Keratinocyte (primary cell): ENCODE measurements at regions not wholly inside any gene's neighbourhood (a gene's known extent, or its start where the extent isn't known, plus 50 kb on each side); places are given as distances from the start of the nearest gene placed in this dataset.
A peak's percentile ranks its signal among the peaks of the same experiment; 100 is the strongest.

ENCODE experiments used
- DNase-seq: peaks from one replicate; pipeline ENCODE4 v3.0.0-alpha.2; 2011; ENCODE audit warnings: low read depth, missing footprints, low spot score
- FAIRE-seq: peaks from 2 replicates; lab custom pipeline; 2011; peaks lifted over from hg19 to GRCh38; lab: Jason Lieb, UNC
- H2AFZ ChIP-seq: 2 replicates; pipeline ENCODE4 v1.6.0; 2012; ENCODE audit warnings: low read length, control low read depth, inconsistent platforms; ENCODE audit not compliant: control insufficient read depth
- H3K27ac ChIP-seq: 2 replicates; pipeline ENCODE4 v1.5.1; 2011; ENCODE audit warnings: low read length; ENCODE audit not compliant: control insufficient read depth, insufficient read depth
- H3K27me3 ChIP-seq: 3 replicates; pipeline ENCODE4 v1.6.0; 2011; ENCODE audit warnings: low read length; ENCODE audit not compliant: control insufficient read depth, insufficient read depth; ENCODE audit errors: extremely low read depth
- H3K36me3 ChIP-seq, 2 experiments: 2 replicates in 1 of 2; 3 replicates in 1 of 2; pipeline ENCODE4 v1.5.1; 2011; ENCODE audit warnings: low read length in 2 of 2, mild to moderate bottlenecking in 1 of 2; ENCODE audit not compliant: control insufficient read depth in 2 of 2, insufficient read depth in 2 of 2; ENCODE audit errors: extremely low read depth in 1 of 2
- H3K4me1 ChIP-seq: 3 replicates; pipeline ENCODE4 v1.5.1; 2011; ENCODE audit warnings: low read length; ENCODE audit not compliant: control insufficient read depth, insufficient read depth; ENCODE audit errors: extremely low read depth
- H3K4me2 ChIP-seq: 3 replicates; pipeline ENCODE4 v1.6.0; 2011; ENCODE audit warnings: low read depth, low read length; ENCODE audit not compliant: control insufficient read depth, insufficient read depth; ENCODE audit errors: extremely low read depth
- H3K4me3 ChIP-seq, 3 experiments: fragments of 200-600 bp in 1 of 3; sonication (generic) in 1 of 3; 2 replicates in 2 of 3; 3 replicates in 1 of 3; pipeline ENCODE4 v1.5.1; 2011 to 2016; ENCODE audit warnings: low read length in 3 of 3, mild to moderate bottlenecking in 3 of 3, control low read depth in 2 of 3, inconsistent platforms in 1 of 3, low read depth in 1 of 3, mixed read lengths in 1 of 3, mixed run types in 1 of 3, moderate library complexity in 1 of 3; ENCODE audit not compliant: control insufficient read depth in 2 of 3, insufficient read depth in 2 of 3; ENCODE audit errors: extremely low read depth in 1 of 3
- H3K79me2 ChIP-seq: 2 replicates; pipeline ENCODE4 v1.6.0; 2012; ENCODE audit warnings: low read length; ENCODE audit not compliant: control insufficient read depth, insufficient read depth
- H3K9ac ChIP-seq: 3 replicates; pipeline ENCODE4 v1.6.0; 2011; ENCODE audit warnings: low read length; ENCODE audit not compliant: control insufficient read depth, insufficient read depth; ENCODE audit errors: extremely low read depth
- H3K9me1 ChIP-seq: 3 replicates; pipeline ENCODE4 v1.6.0; 2011; ENCODE audit warnings: low read length; ENCODE audit not compliant: control insufficient read depth, insufficient read depth; ENCODE audit errors: extremely low read depth
- H3K9me3 ChIP-seq: 2 replicates; pipeline ENCODE4 v1.5.1; 2012; ENCODE audit warnings: low read depth, low read length; ENCODE audit not compliant: control insufficient read depth
- H4K20me1 ChIP-seq: 3 replicates; pipeline ENCODE4 v1.6.0; 2011; ENCODE audit warnings: low read length; ENCODE audit not compliant: control insufficient read depth, insufficient read depth; ENCODE audit errors: extremely low read depth
- EZH2 ChIP-seq: IDR thresholded peaks from one replicate; pipeline ENCODE4 v1.6.1; 2012; ENCODE audit warnings: inconsistent platforms, mild to moderate bottlenecking, low read length, moderate library complexity
- dilution Hi-C: fragments of 300-500 bp; cut with MboI; formaldehyde crosslinking; loops from one replicate; pipeline ENCODE4 v1.7.0; 2020; ENCODE audit warnings: low sequenced_read_pairs; ENCODE audit not compliant: extremely low pct_ligation_motif_present
- TF ChIP-seq, protein P1 (sequence below), 3 experiments: IDR thresholded peaks in 1 of 3; conservative IDR thresholded peaks in 1 of 3; optimal IDR thresholded peaks in 1 of 3; 2 replicates in 2 of 3; 3 replicates in 1 of 3; pipeline versions ENCODE3 to v1.5.1; 2011; ENCODE audit warnings: low read length in 3 of 3, mild to moderate bottlenecking in 3 of 3, moderate library complexity in 2 of 3, control low read depth in 1 of 3, inconsistent platforms in 1 of 3; ENCODE audit not compliant: insufficient read depth in 2 of 3; ENCODE audit errors: extremely low read depth in 1 of 3

DNA sequence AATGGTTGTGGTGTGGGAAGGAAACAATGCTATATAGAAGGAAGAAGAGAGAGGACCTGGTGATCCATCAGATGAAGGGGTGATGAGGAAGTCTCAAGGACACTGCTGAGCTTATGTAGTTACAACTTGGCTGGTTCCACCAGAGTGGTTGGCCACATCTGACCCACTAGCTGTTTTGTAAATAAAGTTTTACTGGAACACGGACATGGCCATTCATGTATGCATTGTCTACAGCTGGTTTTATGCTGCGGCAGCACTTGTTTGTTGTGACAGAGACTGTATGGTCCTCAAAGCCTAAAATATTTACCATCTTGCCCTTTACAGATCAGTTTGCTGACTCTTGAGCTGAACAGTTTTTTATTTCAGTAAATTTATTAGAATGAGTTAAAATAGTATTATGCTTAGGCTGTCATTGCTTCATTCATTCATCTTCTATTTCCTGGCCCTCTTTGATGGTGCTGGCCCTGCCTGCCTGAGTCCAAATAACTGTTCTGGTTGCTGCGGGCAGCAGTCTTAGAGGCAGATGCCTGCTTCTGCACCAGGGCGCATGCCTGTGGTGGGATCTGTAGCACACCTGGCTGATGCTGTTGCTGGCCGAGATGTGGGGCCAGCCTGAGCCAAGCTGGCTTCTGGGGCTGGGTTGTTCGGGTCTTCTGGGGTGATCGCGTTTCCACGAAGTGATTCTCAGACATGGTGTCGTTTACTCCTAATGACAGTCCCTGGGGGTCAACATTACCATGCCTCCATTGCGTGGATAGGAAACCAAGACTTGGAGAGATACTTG lies 61.4 kb upstream of the WNT4 start:
- no peaks in the 10 kb centered on the region for H3K9me3 ChIP-seq
- H3K36me3 ChIP-seq = no peaks in the 10 kb centered on the region
- DNase-seq = no peak
- no peaks in the 10 kb centered on the region for H3K4me1 ChIP-seq
- FAIRE-seq = no peak
- H3K27ac ChIP-seq = no peak overlapping the region
- H2AFZ ChIP-seq = no peak overlapping the region
- H3K27me3 ChIP-seq = peaks cover 50% of the 10 kb centered on the region
- dilution Hi-C loops = no loop called here
- no peaks in the 10 kb centered on the region for H3K79me2 ChIP-seq
- H3K9ac ChIP-seq = no peak overlapping the region
- H3K4me2 ChIP-seq = no peak overlapping the region
- no peak overlapping the region for H3K4me3 ChIP-seq
- no peaks in the 10 kb centered on the region for H4K20me1 ChIP-seq
- no peaks in the 10 kb centered on the region for H3K9me1 ChIP-seq
- TF ChIP-seq EZH2 = no peak
- TF ChIP-seq, protein P1, sequence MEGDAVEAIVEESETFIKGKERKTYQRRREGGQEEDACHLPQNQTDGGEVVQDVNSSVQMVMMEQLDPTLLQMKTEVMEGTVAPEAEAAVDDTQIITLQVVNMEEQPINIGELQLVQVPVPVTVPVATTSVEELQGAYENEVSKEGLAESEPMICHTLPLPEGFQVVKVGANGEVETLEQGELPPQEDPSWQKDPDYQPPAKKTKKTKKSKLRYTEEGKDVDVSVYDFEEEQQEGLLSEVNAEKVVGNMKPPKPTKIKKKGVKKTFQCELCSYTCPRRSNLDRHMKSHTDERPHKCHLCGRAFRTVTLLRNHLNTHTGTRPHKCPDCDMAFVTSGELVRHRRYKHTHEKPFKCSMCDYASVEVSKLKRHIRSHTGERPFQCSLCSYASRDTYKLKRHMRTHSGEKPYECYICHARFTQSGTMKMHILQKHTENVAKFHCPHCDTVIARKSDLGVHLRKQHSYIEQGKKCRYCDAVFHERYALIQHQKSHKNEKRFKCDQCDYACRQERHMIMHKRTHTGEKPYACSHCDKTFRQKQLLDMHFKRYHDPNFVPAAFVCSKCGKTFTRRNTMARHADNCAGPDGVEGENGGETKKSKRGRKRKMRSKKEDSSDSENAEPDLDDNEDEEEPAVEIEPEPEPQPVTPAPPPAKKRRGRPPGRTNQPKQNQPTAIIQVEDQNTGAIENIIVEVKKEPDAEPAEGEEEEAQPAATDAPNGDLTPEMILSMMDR (optimal IDR thresholded peaks at IDR 0.05 in 1 of 3, IDR thresholded peaks at IDR 0.05 in 1 of 3, conservative IDR thresholded peaks at IDR 0.05 in 1 of 3; ENCODE audit: extremely low read depth in 1 of 3, insufficient read depth in 2 of 3, low read length in 3 of 3) = no peak

DNA sequence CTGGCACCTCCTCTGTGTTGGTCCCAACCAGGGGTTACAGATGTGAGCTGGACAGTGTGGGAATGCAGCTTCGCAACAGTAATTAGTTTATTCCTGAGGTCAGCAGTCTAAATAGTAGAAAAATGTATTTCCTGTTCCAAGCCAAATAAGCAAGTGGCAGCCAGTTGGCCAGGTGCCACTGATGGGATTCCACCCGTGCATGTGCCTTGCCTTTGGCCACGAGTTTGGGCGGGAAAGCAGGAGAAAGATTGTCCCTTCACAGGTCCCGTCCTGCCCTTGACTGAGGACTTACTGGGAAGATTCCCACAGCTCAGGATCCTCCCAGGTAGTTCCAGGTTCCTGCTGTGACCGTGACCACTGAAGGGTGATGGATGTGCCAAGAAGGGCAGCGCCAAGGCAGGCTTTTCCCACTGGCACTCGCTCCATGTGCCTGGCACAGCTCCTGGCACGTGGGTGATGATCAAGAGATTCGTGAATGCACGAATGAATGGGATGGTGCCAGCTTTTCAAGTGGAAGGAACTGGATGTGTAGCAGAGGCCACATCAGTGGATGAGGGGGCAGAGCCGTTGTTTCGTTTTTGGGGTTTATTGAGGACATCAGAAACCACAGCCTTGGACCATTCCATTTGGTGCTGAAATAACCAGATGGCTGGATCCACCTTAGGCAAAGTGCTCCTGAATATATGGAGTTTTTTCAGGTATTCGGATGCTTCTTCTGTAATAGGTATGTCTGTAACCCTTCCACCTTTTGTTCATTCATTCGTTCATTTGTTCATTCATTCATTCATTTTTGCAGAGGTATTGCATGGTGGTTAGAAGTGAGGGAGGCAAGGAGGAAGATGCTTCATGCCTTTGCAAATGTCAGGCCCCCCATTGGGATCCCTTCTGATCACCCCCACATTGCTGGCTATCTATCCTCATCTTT lies 62.4 kb upstream of the WNT4 start:
- H4K20me1 ChIP-seq = no peaks in the 10 kb centered on the region
- dilution Hi-C loops = no loop called here
- H3K27me3 ChIP-seq = peaks cover 60% of the 10 kb centered on the region
- H3K9ac ChIP-seq = no peak overlapping the region
- no peak for DNase-seq
- H2AFZ ChIP-seq = no peak overlapping the region
- peak; percentile 67 for FAIRE-seq
- no peak overlapping the region for H3K27ac ChIP-seq
- H3K4me1 ChIP-seq = no peaks in the 10 kb centered on the region
- no peaks in the 10 kb centered on the region for H3K36me3 ChIP-seq
- no peak for TF ChIP-seq EZH2
- TF ChIP-seq, protein P1 (optimal IDR thresholded peaks at IDR 0.05 in 1 of 3, IDR thresholded peaks at IDR 0.05 in 1 of 3, conservative IDR thresholded peaks at IDR 0.05 in 1 of 3; ENCODE audit: extremely low read depth in 1 of 3, insufficient read depth in 2 of 3, low read length in 3 of 3) = no peak
- no peaks in the 10 kb centered on the region for H3K79me2 ChIP-seq
- no peak overlapping the region for H3K4me3 ChIP-seq
- H3K9me3 ChIP-seq = no peaks in the 10 kb centered on the region
- no peak overlapping the region for H3K4me2 ChIP-seq
- no peaks in the 10 kb centered on the region for H3K9me1 ChIP-seq
